ENCODE measurements at regions not wholly inside any gene's neighbourhood (a gene's known extent, or its start where the extent isn't known, plus 50 kb on each side); places are given as distances from the start of the nearest gene placed in this dataset.

DNA sequence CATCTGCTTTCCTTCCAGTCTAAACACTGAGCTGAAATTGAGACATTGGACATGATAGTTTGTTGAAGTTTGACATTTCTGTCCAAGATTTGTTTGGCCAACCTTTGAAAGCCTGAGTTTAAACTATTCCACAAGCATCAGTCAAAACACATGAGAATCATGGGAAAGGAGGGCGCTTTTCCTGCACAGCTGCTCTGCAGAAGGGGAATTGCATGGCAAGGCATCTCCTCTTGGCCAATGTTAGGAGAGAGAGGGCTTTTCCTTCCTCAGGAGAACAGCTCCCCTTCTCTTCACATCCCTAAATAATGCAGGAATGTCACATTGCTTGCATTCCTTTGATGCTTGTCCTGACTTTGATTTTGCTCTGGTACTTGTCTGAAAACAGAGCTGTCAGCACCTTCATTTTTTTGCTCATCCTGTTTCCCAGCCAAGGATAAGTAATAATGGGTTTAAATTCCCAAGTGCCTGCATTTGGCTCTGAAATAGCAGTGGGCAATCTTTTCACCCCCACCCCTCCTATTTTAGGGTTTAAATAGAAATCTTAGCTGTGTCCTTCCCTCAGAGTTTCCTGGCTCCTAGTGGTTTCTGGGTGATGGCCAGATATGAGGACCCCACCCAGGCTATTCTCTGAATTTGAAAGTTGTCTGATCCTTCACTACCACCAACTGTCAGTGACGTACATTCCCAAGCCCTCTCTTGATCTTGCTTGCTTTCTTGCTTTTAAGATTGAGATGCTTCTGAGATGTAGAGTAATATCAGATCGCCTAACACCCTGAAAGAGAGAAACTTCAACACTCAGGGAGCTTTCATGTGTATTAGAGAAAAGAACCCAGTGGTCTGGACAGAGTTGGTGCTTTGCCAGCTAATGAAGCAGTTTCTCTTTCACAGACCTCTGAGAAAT lies 75.2 kb upstream of the NPVF start:
- Histone ChIP-seq H3K9me3 (ENCODE audit: control insufficient read depth in 3 of 3, low read length in 3 of 3) (no peaks in the 10 kb centered on the region), H3K9ac (ENCODE audit: low read depth in 1 of 3, low read length in 3 of 3) (peak overlapping the region in 1 of 3 donors; percentile 15), H3K4me3 (ENCODE audit: low read length in 3 of 3) (no peak overlapping the region), H3K4me1 (ENCODE audit: control insufficient read depth in 3 of 3, insufficient read depth in 3 of 3, low read length in 3 of 3) (no peaks in the 10 kb centered on the region), H3K36me3 (ENCODE audit: control insufficient read depth in 3 of 3, insufficient read depth in 3 of 3, low read length in 3 of 3) (no peaks in the 10 kb centered on the region), H3K27me3 (ENCODE audit: control insufficient read depth in 3 of 3, insufficient read depth in 3 of 3, low read length in 3 of 3) (no peaks in the 10 kb centered on the region), H3K27ac (ENCODE audit: low read depth, low read length) (no peak overlapping the region)

DNA sequence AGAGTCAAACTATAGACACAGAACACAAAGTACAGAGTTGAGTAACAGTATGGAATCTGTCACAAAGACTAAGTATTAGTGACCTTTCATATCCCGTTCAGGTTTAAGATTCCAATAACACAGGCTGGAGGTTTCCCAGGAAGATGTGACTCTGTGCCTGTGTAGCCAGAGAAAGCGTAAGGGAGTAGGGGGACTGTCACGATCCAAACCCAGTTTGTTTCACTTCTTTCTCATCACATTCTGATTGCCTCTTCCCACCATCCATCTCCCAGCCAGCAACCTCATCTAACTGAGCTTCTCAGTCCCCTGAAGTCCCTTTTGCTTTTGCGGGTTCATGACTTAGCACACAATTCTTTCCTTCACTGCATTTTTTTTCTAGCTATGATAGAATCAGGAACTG lies 76.4 kb upstream of the NPVF start:
- Histone ChIP-seq H3K9ac (ENCODE audit: low read depth in 1 of 3, low read length in 3 of 3) (no peak overlapping the region), H3K4me1 (ENCODE audit: control insufficient read depth in 3 of 3, insufficient read depth in 3 of 3, low read length in 3 of 3) (no peaks in the 10 kb centered on the region)

DNA sequence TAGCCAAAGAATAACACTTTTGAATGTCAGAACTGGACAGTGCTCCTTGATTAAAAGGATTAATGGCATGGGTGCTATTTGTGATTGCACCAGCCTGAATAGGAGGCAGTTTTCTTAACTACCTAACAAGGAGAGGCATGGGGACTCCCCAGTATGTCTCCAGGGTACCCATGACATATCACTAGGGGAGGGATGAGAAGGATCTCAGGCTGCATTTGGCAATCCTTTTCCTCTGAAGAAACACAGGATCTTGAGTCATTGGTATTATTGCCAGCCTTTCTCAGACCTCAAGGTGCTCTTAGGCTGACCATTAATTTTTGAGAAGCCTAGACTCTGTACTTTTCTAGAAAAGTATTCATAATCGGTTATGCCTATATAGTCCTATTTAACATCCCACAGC lies 77.5 kb upstream of the NPVF start:
- Histone ChIP-seq H3K9me3 (ENCODE audit: control insufficient read depth in 3 of 3, low read length in 3 of 3) (no peaks in the 10 kb centered on the region), H3K4me3 (ENCODE audit: low read length in 3 of 3) (no peak overlapping the region)

More for the DNA sequence above, 76.4 kb upstream of the NPVF start:
- Histone ChIP-seq H3K27me3 (ENCODE audit: control insufficient read depth in 3 of 3, insufficient read depth in 3 of 3, low read length in 3 of 3) (no peaks in the 10 kb centered on the region), H3K9me3 (ENCODE audit: control insufficient read depth in 3 of 3, low read length in 3 of 3) (no peaks in the 10 kb centered on the region), H3K4me3 (ENCODE audit: low read length in 3 of 3) (no peak overlapping the region), H3K36me3 (ENCODE audit: control insufficient read depth in 3 of 3, insufficient read depth in 3 of 3, low read length in 3 of 3) (no peaks in the 10 kb centered on the region), H3K27ac (ENCODE audit: low read depth, low read length) (no peak overlapping the region)

DNA sequence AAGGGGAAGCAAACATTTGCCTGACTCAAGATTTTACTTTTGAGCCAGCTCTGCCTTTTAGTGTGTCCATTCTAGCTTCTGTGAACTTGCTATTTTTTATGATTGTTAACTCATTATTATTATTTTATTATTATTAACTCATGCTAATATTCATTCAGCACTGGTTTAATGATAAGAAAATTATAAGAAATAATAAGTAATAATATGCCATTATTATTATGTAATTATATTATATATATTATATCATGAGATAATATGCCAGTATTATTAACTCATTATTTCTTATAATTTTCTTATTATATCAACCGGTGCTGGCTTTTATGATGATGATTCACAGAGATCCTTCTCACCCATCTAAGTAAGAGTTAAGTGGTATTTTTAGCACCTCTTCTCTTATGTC lies 79.3 kb upstream of the NPVF start:
- H3K4me1 ChIP-seq (ENCODE audit: control insufficient read depth in 3 of 3, insufficient read depth in 3 of 3, low read length in 3 of 3) = no peaks in the 10 kb centered on the region
- H3K4me3 ChIP-seq (ENCODE audit: low read length in 3 of 3) = no peak overlapping the region
- no peaks in the 10 kb centered on the region for H3K27me3 ChIP-seq (ENCODE audit: control insufficient read depth in 3 of 3, insufficient read depth in 3 of 3, low read length in 3 of 3)
- H3K36me3 ChIP-seq (ENCODE audit: control insufficient read depth in 3 of 3, insufficient read depth in 3 of 3, low read length in 3 of 3) = no peaks in the 10 kb centered on the region
- no peaks in the 10 kb centered on the region for H3K9me3 ChIP-seq (ENCODE audit: control insufficient read depth in 3 of 3, low read length in 3 of 3)
- no peak overlapping the region for H3K27ac ChIP-seq (ENCODE audit: low read depth, low read length)
- H3K9ac ChIP-seq (ENCODE audit: low read depth in 1 of 3, low read length in 3 of 3) = no peak overlapping the region

More for the DNA sequence above, 77.5 kb upstream of the NPVF start:
- Histone ChIP-seq H3K36me3 (ENCODE audit: control insufficient read depth in 3 of 3, insufficient read depth in 3 of 3, low read length in 3 of 3) (no peaks in the 10 kb centered on the region), H3K9ac (ENCODE audit: low read depth in 1 of 3, low read length in 3 of 3) (no peak overlapping the region), H3K27me3 (ENCODE audit: control insufficient read depth in 3 of 3, insufficient read depth in 3 of 3, low read length in 3 of 3) (no peaks in the 10 kb centered on the region), H3K4me1 (ENCODE audit: control insufficient read depth in 3 of 3, insufficient read depth in 3 of 3, low read length in 3 of 3) (no peaks in the 10 kb centered on the region), H3K27ac (ENCODE audit: low read depth, low read length) (no peak overlapping the region)

DNA sequence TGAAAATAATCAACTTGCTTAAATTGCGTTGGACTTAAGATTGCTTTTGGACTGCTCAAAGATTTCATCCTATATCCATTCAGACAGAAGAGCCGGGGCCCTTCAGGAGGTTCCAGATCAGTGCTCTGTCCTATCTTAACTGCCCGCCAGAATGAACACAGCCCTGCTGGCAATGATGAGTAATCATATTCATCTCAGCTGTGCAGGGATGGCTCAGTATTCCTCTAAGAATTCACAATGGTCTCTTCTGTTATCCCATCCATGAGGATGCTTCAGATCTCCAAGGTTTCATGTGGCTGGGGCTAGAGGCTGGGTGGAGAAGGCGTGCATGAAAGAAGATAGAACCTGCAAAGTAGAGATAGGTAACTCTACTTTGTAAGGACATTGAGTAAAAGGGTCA lies 80.0 kb upstream of the NPVF start:
- no peaks in the 10 kb centered on the region for H3K36me3 ChIP-seq (ENCODE audit: control insufficient read depth in 3 of 3, insufficient read depth in 3 of 3, low read length in 3 of 3)
- H3K27ac ChIP-seq (ENCODE audit: low read depth, low read length) = no peak overlapping the region
- H3K9ac ChIP-seq (ENCODE audit: low read depth in 1 of 3, low read length in 3 of 3) = no peak overlapping the region
- H3K4me3 ChIP-seq (ENCODE audit: low read length in 3 of 3) = no peak overlapping the region
- no peaks in the 10 kb centered on the region for H3K27me3 ChIP-seq (ENCODE audit: control insufficient read depth in 3 of 3, insufficient read depth in 3 of 3, low read length in 3 of 3)
- no peaks in the 10 kb centered on the region for H3K4me1 ChIP-seq (ENCODE audit: control insufficient read depth in 3 of 3, insufficient read depth in 3 of 3, low read length in 3 of 3)
- no peaks in the 10 kb centered on the region for H3K9me3 ChIP-seq (ENCODE audit: control insufficient read depth in 3 of 3, low read length in 3 of 3)

DNA sequence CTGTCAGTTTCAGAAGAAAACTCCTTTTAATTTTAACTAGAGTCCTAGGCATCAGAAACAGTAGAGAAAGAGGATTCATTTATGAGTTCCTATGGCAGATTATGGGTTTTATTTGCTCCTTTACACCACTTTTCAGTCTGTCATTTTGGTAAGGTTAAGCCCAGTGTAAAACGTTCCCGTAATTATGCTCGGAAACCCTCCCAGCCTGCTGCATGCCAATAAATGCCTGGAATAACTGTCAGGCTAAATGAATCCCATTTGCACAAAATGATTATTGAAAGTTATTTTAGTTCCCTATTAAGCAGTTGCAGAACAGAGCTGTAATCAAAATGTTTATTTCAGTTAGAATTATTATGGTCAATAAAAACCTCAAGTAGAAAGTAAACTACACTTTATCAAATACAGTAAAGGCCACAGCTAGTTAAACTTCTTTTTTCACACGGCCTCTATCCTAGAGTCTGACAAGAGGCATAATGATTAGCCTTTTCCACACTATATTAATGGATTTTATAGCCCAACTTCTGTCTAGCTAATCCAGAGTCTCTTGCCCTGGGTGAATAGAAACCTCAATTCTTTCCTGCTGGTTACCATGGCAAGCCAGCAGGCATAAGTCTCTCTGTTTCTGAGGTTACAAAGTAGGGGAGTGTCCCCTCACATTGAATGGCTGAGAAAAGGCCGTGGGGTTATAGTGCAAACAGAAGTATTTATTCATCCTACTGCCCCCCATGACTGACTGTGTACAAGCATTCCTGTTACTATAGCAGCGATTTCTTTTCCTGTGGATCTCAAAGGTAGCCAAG lies 80.8 kb upstream of the NPVF start:
- Histone ChIP-seq H3K4me1 (ENCODE audit: control insufficient read depth in 3 of 3, insufficient read depth in 3 of 3, low read length in 3 of 3) (no peaks in the 10 kb centered on the region), H3K27ac (ENCODE audit: low read depth, low read length) (no peak overlapping the region), H3K9me3 (ENCODE audit: control insufficient read depth in 3 of 3, low read length in 3 of 3) (no peaks in the 10 kb centered on the region), H3K36me3 (ENCODE audit: control insufficient read depth in 3 of 3, insufficient read depth in 3 of 3, low read length in 3 of 3) (no peaks in the 10 kb centered on the region), H3K27me3 (ENCODE audit: control insufficient read depth in 3 of 3, insufficient read depth in 3 of 3, low read length in 3 of 3) (no peaks in the 10 kb centered on the region), H3K9ac (ENCODE audit: low read depth in 1 of 3, low read length in 3 of 3) (no peak overlapping the region), H3K4me3 (ENCODE audit: low read length in 3 of 3) (no peak overlapping the region)

DNA sequence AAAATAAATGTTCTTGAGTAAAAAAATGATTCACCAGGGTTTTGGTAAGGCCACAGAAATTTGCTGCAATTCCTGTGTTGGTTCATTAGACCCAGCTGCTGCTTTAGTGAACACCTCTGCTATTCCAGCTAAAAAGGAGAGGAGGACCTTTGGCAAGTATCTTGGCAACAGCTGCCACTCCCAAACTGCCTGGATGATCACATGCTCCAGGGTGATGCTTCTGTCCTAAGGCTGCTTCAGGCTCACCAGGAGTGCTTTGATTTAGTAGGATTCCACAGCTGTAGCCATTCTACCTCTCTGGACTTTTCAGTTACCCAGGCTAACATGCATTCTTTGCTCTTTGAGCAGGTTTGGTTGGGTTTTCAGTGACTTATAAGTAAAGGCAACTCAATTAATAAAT lies 82.6 kb upstream of the NPVF start:
- Histone ChIP-seq H3K27me3 (ENCODE audit: control insufficient read depth in 3 of 3, insufficient read depth in 3 of 3, low read length in 3 of 3) (no peaks in the 10 kb centered on the region), H3K9me3 (ENCODE audit: control insufficient read depth in 3 of 3, low read length in 3 of 3) (no peaks in the 10 kb centered on the region), H3K36me3 (ENCODE audit: control insufficient read depth in 3 of 3, insufficient read depth in 3 of 3, low read length in 3 of 3) (no peaks in the 10 kb centered on the region), H3K27ac (ENCODE audit: low read depth, low read length) (no peak overlapping the region), H3K4me1 (ENCODE audit: control insufficient read depth in 3 of 3, insufficient read depth in 3 of 3, low read length in 3 of 3) (no peaks in the 10 kb centered on the region), H3K4me3 (ENCODE audit: low read length in 3 of 3) (no peak overlapping the region), H3K9ac (ENCODE audit: low read depth in 1 of 3, low read length in 3 of 3) (no peak overlapping the region)

DNA sequence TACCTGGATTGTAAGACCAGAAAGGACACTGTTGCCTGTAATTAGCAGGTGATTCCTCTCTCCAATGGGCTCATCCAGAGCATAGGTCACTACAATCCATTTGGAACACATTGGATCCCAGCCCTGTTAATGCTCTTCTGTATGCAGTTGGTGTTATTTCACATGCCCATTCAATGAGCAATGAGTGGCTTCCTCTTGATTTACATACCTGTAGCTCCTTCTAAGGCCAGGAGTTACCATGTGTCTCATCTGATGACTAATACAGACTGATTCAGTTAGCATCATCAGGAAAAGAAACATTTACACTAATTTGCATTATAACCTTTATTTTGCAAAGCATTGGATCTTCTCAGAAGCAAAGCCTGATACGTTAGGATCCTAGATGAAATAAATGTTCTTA lies 83.1 kb upstream of the NPVF start:
- no peak overlapping the region for H3K9ac ChIP-seq (ENCODE audit: low read depth in 1 of 3, low read length in 3 of 3)
- H3K4me3 ChIP-seq (ENCODE audit: low read length in 3 of 3) = no peak overlapping the region
- no peaks in the 10 kb centered on the region for H3K36me3 ChIP-seq (ENCODE audit: control insufficient read depth in 3 of 3, insufficient read depth in 3 of 3, low read length in 3 of 3)
- no peaks in the 10 kb centered on the region for H3K9me3 ChIP-seq (ENCODE audit: control insufficient read depth in 3 of 3, low read length in 3 of 3)
- H3K27me3 ChIP-seq (ENCODE audit: control insufficient read depth in 3 of 3, insufficient read depth in 3 of 3, low read length in 3 of 3) = no peaks in the 10 kb centered on the region
- no peaks in the 10 kb centered on the region for H3K4me1 ChIP-seq (ENCODE audit: control insufficient read depth in 3 of 3, insufficient read depth in 3 of 3, low read length in 3 of 3)
- no peak overlapping the region for H3K27ac ChIP-seq (ENCODE audit: low read depth, low read length)

DNA sequence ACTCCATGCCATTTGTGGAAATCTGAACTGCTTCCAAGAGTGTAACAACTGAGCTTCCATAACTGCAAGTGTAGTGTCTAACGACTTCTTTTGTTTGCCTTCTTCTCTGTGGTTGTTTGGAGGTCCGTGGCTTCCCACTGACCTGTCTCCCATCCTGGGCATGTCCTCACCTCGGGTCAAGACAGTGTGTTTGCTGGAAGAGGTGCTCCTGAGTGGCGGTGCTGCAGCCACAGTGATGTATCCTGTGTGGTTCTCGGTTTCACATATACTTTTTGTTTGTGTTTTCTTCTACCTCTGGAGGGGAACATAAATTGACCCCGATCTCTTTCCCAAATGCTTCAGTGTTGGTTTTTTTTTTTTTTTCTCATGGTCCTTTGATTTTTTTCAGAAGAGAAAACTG lies 84.7 kb upstream of the NPVF start:
- H3K9me3 ChIP-seq (ENCODE audit: control insufficient read depth in 3 of 3, low read length in 3 of 3) = no peaks in the 10 kb centered on the region
- no peak overlapping the region for H3K9ac ChIP-seq (ENCODE audit: low read depth in 1 of 3, low read length in 3 of 3)
- no peaks in the 10 kb centered on the region for H3K4me1 ChIP-seq (ENCODE audit: control insufficient read depth in 3 of 3, insufficient read depth in 3 of 3, low read length in 3 of 3)

DNA sequence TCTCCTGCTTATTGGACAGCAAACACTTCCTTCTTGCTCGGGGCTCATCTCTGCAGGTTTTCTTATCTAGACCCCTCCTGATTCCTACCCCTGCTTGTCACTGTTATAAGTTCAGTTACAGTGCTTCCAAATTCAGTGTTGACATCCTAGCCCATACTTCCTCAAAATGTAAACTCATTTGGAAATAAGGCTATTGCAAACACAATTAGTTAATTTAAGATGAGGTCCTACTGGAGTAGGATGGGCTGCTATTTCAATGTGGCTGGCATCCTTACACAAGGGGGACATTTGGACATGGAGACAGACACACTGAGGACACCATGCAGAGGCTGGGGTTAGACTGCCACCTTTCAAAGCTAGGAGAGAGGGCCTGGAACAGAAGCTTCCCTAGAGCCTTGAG lies 85.2 kb upstream of the NPVF start:
- H3K27me3 ChIP-seq (ENCODE audit: control insufficient read depth in 3 of 3, insufficient read depth in 3 of 3, low read length in 3 of 3) = no peaks in the 10 kb centered on the region
- H3K4me3 ChIP-seq (ENCODE audit: low read length in 3 of 3) = no peak overlapping the region
- H3K9me3 ChIP-seq (ENCODE audit: control insufficient read depth in 3 of 3, low read length in 3 of 3) = no peaks in the 10 kb centered on the region
- no peaks in the 10 kb centered on the region for H3K36me3 ChIP-seq (ENCODE audit: control insufficient read depth in 3 of 3, insufficient read depth in 3 of 3, low read length in 3 of 3)
- no peaks in the 10 kb centered on the region for H3K4me1 ChIP-seq (ENCODE audit: control insufficient read depth in 3 of 3, insufficient read depth in 3 of 3, low read length in 3 of 3)
- no peak overlapping the region for H3K27ac ChIP-seq (ENCODE audit: low read depth, low read length)
- no peak overlapping the region for H3K9ac ChIP-seq (ENCODE audit: low read depth in 1 of 3, low read length in 3 of 3)

More for the DNA sequence above, 84.7 kb upstream of the NPVF start:
- Histone ChIP-seq H3K36me3 (ENCODE audit: control insufficient read depth in 3 of 3, insufficient read depth in 3 of 3, low read length in 3 of 3) (no peaks in the 10 kb centered on the region), H3K27ac (ENCODE audit: low read depth, low read length) (no peak overlapping the region), H3K27me3 (ENCODE audit: control insufficient read depth in 3 of 3, insufficient read depth in 3 of 3, low read length in 3 of 3) (no peaks in the 10 kb centered on the region), H3K4me3 (ENCODE audit: low read length in 3 of 3) (no peak overlapping the region)
